Stimulated activated CD4-positive, alpha-beta T cell treated with anti-CD3 and anti-CD28 coated beads, Interleukin-4, amount 100 ng/mL, for 24 hours (primary cell): ENCODE measurements at regions not wholly inside any gene's neighbourhood (a gene's known extent, or its start where the extent isn't known, plus 50 kb on each side); places are given as distances from the start of the nearest gene placed in this dataset.
"Not testable (repeated sequence)": the region's sequence is repeated elsewhere in the genome, so short reads cannot be mapped to it uniquely, and the experiment has no call there.

Source experiments
- DNase-seq: peaks from one replicate; pipeline ENCODE4 v3.0.0-alpha.2; 2020

- not testable (repeated sequence) for DNase-seq
Observed at GRCh38 chr21:7837315-7837714, 2684.1 kb upstream of the TPTE start.

- not testable (repeated sequence) for DNase-seq
Observed at GRCh38 chr21:7853426-7853825, 2668.0 kb upstream of the TPTE start.

- DNase-seq: not testable (repeated sequence)
Observed at GRCh38 chr21:7853836-7854235, 2667.5 kb upstream of the TPTE start.
